ENCODE measurements at regions not wholly inside any gene's neighbourhood (a gene's known extent, or its start where the extent isn't known, plus 50 kb on each side); places are given as distances from the start of the nearest gene placed in this dataset.

DNA sequence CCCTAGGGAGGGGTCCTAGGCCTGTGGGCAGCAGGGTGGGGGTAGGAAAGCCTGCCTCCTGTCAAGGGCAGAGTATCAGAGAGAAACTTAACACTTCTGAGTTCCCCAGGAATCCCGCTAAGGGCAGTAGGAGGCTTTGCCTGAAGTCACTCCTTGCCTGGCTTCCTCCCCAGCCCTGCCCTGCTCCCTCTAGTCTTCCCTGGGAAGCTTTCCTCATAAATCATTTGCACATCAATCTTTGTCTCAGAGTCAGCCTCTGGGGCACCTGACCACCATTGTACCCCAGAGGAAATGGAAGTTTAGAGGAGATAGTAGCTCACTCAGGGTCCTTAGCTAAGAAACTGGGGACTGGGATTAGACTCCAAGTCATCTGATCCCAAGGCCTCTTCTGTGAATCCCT is 129.4 kb upstream of the TLE3 start:
- TF ChIP-seq CTCF (IDR thresholded peaks at IDR 0.05; ENCODE audit: insufficient read depth, low read depth, low read length, missing control alignments), result no peak
- DNase-seq (ENCODE audit: low read depth), result no peak
- no peak overlapping the region for H3K4me3 ChIP-seq (ENCODE audit: low read length)

- H3K4me3 ChIP-seq (ENCODE audit: low read length), result no peak overlapping the region
- no peak for TF ChIP-seq CTCF (IDR thresholded peaks at IDR 0.05; ENCODE audit: insufficient read depth, low read depth, low read length, missing control alignments)
- no peak for DNase-seq (ENCODE audit: low read depth)
Observed at GRCh38 chr15:70226337-70226980, 128.7 kb upstream of the TLE3 start.

- H3K4me3 ChIP-seq (ENCODE audit: low read length), result no peak overlapping the region
- no peak for TF ChIP-seq CTCF (IDR thresholded peaks at IDR 0.05; ENCODE audit: insufficient read depth, low read depth, low read length, missing control alignments)
- DNase-seq (ENCODE audit: low read depth), result no peak
Observed at GRCh38 chr15:70225416-70225815, 127.7 kb upstream of the TLE3 start.

- DNase-seq (ENCODE audit: low read depth), result no peak
- no peak for TF ChIP-seq CTCF (IDR thresholded peaks at IDR 0.05; ENCODE audit: insufficient read depth, low read depth, low read length, missing control alignments)
- H3K4me3 ChIP-seq (ENCODE audit: low read length), result no peak overlapping the region
Observed at GRCh38 chr15:70222606-70223005, 124.9 kb upstream of the TLE3 start.

DNA sequence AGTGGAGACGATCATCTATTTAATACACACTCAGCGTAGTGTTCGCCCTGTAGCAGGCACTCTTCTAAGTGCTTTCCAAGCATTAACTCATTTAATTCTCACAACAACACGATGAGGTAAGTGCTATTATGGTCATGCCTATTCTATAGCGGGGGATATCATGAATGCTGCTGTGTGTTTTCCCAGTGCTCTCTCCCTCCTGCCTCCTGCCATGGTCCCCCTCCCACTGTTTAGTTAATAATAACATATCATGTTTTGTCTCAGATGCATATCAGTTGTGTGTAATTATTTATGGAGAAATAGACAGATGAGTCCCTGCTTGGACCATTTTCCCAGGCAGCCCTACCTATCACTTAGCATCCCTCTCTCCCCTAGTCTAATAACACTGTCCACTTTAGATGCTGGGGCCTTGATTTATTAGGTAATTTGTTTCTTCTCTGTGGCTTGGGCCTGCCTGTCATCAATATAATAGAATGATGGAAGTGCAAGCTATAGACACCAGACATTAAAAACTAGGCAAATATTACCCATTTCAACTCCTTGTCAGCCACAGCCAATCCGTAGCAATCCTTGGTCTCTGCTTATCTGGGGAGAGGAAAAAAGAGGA is 122.9 kb upstream of the TLE3 start:
- TF ChIP-seq CTCF (IDR thresholded peaks at IDR 0.05; ENCODE audit: insufficient read depth, low read depth, low read length, missing control alignments), result no peak
- no peak for DNase-seq (ENCODE audit: low read depth)
- H3K4me3 ChIP-seq (ENCODE audit: low read length), result no peak overlapping the region

GRCh38 chr15:70219966-70220365 is 122.2 kb upstream of the TLE3 start:
- H3K4me3 ChIP-seq (ENCODE audit: low read length), result no peak overlapping the region
- DNase-seq (ENCODE audit: low read depth), result no peak
- TF ChIP-seq CTCF (IDR thresholded peaks at IDR 0.05; ENCODE audit: insufficient read depth, low read depth, low read length, missing control alignments), result no peak

All from epithelial cell of esophagus (primary cell).